Colonic mucosa (tissue), 4 donors: ENCODE measurements at regions not wholly inside any gene's neighbourhood (a gene's known extent, or its start where the extent isn't known, plus 50 kb on each side); places are given as distances from the start of the nearest gene placed in this dataset.

Source experiments
- DNase-seq: peaks from one replicate; pipeline ENCODE4 v3.0.0-alpha.2; 2020
- H3K27ac ChIP-seq: fragments of 200-600 bp; one replicate; pipeline ENCODE4 v1.8.0; 2021
- H3K27me3 ChIP-seq: fragments of 200-600 bp; one replicate; pipeline ENCODE4 v1.8.0; 2021
- H3K36me3 ChIP-seq: fragments of 200-600 bp; one replicate; pipeline ENCODE4 v1.8.0; 2021
- H3K4me1 ChIP-seq: fragments of 200-600 bp; one replicate; pipeline ENCODE4 v1.8.0; 2021; ENCODE audit warnings: mild to moderate bottlenecking
- H3K4me3 ChIP-seq: fragments of 200-600 bp; one replicate; pipeline ENCODE4 v1.8.0; 2021
- H3K9ac ChIP-seq, 2 donors: one replicate each; pipeline ENCODE4 v1.7.0; 2013; ENCODE audit warnings: control low read depth in 2 of 2, low read depth in 2 of 2, low read length in 2 of 2
- H3K9me3 ChIP-seq: fragments of 200-600 bp; one replicate; pipeline ENCODE4 v1.8.0; 2021
- intact Hi-C: fragments of 100-400 bp; cut with DNase I; formaldehyde crosslinking; loops from one replicate; pipeline ENCODE4 v1.14.1; 2022
- TF ChIP-seq, protein P1 (sequence below): fragments of 200-600 bp; IDR thresholded peaks from one replicate; pipeline ENCODE4 v1.8.0; 2022; ENCODE audit warnings: antibody characterized with exemption, mild to moderate bottlenecking
- donor health status: healthy.
- donor health status: DM: no; HTN: no; CAD: no.
- donor health status: DM: no; HTN: no; CAD: no.

DNA sequence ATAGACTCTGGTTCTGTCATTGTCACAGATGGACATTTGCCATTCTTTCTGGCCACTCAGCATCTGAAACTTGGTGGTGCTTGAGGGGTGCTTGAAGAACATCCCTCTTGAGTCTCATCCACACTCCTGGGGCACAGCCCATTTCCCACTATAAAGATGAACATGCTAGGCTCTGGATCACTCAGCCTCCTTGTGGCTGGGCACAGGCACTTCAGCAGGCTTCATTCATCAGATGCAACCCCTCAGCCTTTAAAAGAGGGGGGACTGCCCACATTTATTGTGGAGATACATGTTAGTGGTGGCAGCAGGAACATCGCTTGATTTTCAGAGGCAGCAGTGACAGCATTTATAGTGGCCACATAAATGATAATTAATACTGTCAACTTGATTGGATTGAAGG lies 124.7 kb upstream of the NIPBL start:
- Histone ChIP-seq H3K4me3 (no peak overlapping the region), H3K9ac (no peak overlapping the region), H3K9me3 (no peaks in the 10 kb centered on the region), H3K4me1 (no peaks in the 10 kb centered on the region), H3K27ac (no peak overlapping the region), H3K27me3 (no peaks in the 10 kb centered on the region), H3K36me3 (no peaks in the 10 kb centered on the region)
- intact Hi-C loops, result no loop called here
- no peak for DNase-seq
- TF ChIP-seq, protein P1, sequence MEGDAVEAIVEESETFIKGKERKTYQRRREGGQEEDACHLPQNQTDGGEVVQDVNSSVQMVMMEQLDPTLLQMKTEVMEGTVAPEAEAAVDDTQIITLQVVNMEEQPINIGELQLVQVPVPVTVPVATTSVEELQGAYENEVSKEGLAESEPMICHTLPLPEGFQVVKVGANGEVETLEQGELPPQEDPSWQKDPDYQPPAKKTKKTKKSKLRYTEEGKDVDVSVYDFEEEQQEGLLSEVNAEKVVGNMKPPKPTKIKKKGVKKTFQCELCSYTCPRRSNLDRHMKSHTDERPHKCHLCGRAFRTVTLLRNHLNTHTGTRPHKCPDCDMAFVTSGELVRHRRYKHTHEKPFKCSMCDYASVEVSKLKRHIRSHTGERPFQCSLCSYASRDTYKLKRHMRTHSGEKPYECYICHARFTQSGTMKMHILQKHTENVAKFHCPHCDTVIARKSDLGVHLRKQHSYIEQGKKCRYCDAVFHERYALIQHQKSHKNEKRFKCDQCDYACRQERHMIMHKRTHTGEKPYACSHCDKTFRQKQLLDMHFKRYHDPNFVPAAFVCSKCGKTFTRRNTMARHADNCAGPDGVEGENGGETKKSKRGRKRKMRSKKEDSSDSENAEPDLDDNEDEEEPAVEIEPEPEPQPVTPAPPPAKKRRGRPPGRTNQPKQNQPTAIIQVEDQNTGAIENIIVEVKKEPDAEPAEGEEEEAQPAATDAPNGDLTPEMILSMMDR, result no peak

DNA sequence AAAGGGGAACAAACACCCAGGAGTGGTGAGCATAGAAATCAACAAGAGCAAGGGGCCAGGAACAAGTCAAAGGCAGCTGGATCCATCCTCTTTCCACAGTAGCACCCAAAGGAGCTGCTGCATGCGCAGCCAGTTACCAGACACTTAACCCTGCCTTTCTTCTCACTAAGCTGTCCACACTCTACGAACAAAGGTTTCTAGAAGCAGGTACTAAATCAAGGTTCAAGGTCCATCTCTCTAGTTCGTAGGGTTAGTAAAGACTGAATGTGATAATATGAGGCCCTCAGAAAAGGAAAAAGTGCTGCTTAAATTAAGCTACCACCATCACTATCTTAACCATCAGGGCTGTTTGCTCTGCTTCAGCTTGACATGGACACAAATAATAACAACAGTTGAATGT lies 121.2 kb upstream of the NIPBL start:
- no peaks in the 10 kb centered on the region for H3K4me1 ChIP-seq
- no peaks in the 10 kb centered on the region for H3K9me3 ChIP-seq
- TF ChIP-seq, protein P1, result no peak
- H3K9ac ChIP-seq, result no peak overlapping the region
- H3K27me3 ChIP-seq, result no peaks in the 10 kb centered on the region
- intact Hi-C loops, result no loop called here
- DNase-seq, result no peak
- H3K27ac ChIP-seq, result no peak overlapping the region
- no peak overlapping the region for H3K4me3 ChIP-seq
- H3K36me3 ChIP-seq, result no peaks in the 10 kb centered on the region

DNA sequence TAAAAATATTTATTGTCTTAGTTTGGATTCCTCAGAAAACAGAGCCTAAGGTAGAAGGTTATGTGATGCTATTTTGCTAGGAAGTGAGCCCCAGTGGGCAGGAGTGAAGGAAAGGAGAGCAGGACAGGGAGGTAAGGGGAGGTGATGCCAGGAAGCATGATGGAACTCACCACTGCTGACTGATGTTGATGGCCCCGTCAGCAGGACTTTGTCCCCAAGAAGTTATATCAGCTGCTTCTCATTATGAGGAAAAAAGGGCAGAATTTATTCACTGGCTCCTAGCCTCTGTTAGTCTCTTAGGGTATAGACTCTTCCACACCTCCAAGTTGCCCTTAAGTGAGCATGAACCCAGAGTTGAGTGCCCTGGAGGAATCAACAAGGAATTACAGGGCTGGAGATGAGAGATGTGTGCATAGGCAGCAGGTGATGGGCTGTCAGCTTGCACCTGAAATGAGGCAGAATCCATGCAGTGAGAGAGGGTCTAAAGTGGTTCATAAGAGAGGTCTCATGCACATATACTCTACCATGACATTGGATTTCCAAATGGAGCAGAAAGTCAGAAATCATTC lies 120.6 kb upstream of the NIPBL start:
- Histone ChIP-seq H3K4me3 (no peak overlapping the region), H3K9ac (no peak overlapping the region), H3K36me3 (no peaks in the 10 kb centered on the region), H3K9me3 (no peaks in the 10 kb centered on the region), H3K4me1 (no peaks in the 10 kb centered on the region), H3K27me3 (no peaks in the 10 kb centered on the region), H3K27ac (no peak overlapping the region)
- TF ChIP-seq, protein P1, result no peak
- DNase-seq, result no peak
- intact Hi-C loops, result no loop called here

DNA sequence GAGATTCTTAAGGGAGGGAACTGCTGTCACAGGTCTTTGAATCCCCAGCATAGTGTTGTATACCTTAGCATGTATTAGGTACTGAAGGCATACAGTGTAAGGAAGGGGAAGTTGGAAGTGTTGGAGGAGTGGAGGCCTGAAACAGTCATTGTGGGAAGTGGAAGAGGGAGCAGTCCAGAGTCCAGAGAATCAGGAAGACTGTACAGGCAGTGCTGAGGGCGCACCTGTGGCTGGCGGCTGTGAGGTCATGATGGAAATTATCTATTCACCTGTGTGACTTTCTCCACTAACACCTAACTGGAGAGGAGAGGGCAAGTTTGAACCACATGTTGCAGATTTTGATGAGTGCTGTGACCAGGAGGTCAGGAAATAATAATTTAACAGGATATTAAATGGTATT lies 119.7 kb upstream of the NIPBL start:
- intact Hi-C loops, result no loop called here
- Histone ChIP-seq H3K4me3 (no peak overlapping the region), H3K4me1 (no peaks in the 10 kb centered on the region), H3K9ac (no peak overlapping the region), H3K27me3 (no peaks in the 10 kb centered on the region), H3K27ac (no peak overlapping the region), H3K9me3 (no peaks in the 10 kb centered on the region), H3K36me3 (no peaks in the 10 kb centered on the region)
- TF ChIP-seq, protein P1, result no peak
- peak; percentile 64 for DNase-seq

DNA sequence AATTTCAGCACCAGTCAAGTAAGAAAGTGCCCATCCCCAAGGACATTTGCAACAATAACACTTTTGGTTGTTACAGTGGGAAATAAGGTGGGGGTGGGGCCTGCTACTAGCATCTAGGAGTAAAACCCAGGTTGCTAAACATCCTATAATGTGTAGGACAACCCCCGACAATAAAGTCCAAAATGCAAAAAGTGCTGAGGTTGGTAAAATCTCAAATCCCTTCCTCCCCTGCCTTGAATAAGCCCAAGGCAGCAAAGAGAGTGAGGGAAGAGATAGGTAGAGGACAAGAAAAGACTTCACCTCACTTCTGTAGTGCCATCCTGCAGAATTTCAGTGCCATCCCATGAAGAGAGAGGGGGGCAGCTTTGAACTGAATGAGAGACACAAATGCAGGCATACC lies 117.5 kb upstream of the NIPBL start:
- no peak for DNase-seq
- H3K9ac ChIP-seq, result no peak overlapping the region
- intact Hi-C loops, result no loop called here

More for the DNA sequence above, 117.5 kb upstream of the NIPBL start:
- H3K4me1 ChIP-seq, result no peaks in the 10 kb centered on the region
- no peaks in the 10 kb centered on the region for H3K9me3 ChIP-seq
- H3K27me3 ChIP-seq, result no peaks in the 10 kb centered on the region
- H3K36me3 ChIP-seq, result no peaks in the 10 kb centered on the region
- H3K4me3 ChIP-seq, result no peak overlapping the region
- TF ChIP-seq, protein P1, result no peak
- H3K27ac ChIP-seq, result no peak overlapping the region
